ENCODE measurements at regions not wholly inside any gene's neighbourhood (a gene's known extent, or its start where the extent isn't known, plus 50 kb on each side); places are given as distances from the start of the nearest gene placed in this dataset.
A peak's percentile ranks its signal among the peaks of the same experiment; 100 is the strongest.

GRCh38 chr11:69917529-69917928 is 98.3 kb upstream of the FGF3 start:
- H3K9me3 ChIP-seq, result no peaks in the 10 kb centered on the region
- H3K27me3 ChIP-seq, result peaks cover 0 to 42% (median 0%) of the 10 kb centered on the region in 3 donors
- no peaks in the 10 kb centered on the region for H3K36me3 ChIP-seq
- 63 to 68% methylated on average over 2 of the region's 2 CpGs for WGBS, 2 donors
- TF ChIP-seq POLR2A (IDR thresholded peaks at IDR 0.05), result no peak
- TF ChIP-seq POLR2AphosphoS5 (IDR thresholded peaks at IDR 0.05), result no peak
- no peak for TF ChIP-seq EP300 (IDR thresholded peaks at IDR 0.05)
- TF ChIP-seq CTCF (IDR thresholded peaks at IDR 0.05), result no peak
- H3K4me1 ChIP-seq, result peaks cover 0 to 24% (median 14%) of the 10 kb centered on the region in 4 donors
- H3K4me3 ChIP-seq, result no peak overlapping the region
- no peak for DNase-seq
- intact Hi-C loops (cut with DNase I), result no loop called here
- H3K27ac ChIP-seq, result peak overlapping the region in 1 of 4 donors; percentile 10

GRCh38 chr11:69918231-69918937 is 99.2 kb upstream of the FGF3 start:
- H3K4me1 ChIP-seq, result peaks cover 0 to 24% (median 14%) of the 10 kb centered on the region in 4 donors
- H3K27ac ChIP-seq, result peak overlapping the region in 2 of 4 donors; percentile 10 to 26
- TF ChIP-seq POLR2A (IDR thresholded peaks at IDR 0.05) (no peak), CTCF (IDR thresholded peaks at IDR 0.05) (no peak), POLR2AphosphoS5 (IDR thresholded peaks at IDR 0.05) (no peak), EP300 (IDR thresholded peaks at IDR 0.05) (no peak)
- peak; percentile 54 for DNase-seq
- WGBS, 2 donors, result 51 to 54% methylated on average over 38 of the region's 38 CpGs
- H3K36me3 ChIP-seq, result no peaks in the 10 kb centered on the region
- no peaks in the 10 kb centered on the region for H3K9me3 ChIP-seq
- no peak overlapping the region for H3K4me3 ChIP-seq
- H3K27me3 ChIP-seq, result peaks cover 0 to 45% (median 0%) of the 10 kb centered on the region in 3 donors
- intact Hi-C loops (cut with DNase I), result loop anchor here (1.0 kb wide), 1 partner anchor 273 kb away; no protein-coding TSS in a partner anchor

- H3K4me1 ChIP-seq, result peaks cover 0 to 24% (median 14%) of the 10 kb centered on the region in 4 donors
- DNase-seq, result peak; percentile 86
- H3K4me3 ChIP-seq, result no peak overlapping the region
Measured at GRCh38 chr11:69918938-69919650, 99.9 kb upstream of the FGF3 start.

More at GRCh38 chr11:69918938-69919650, 99.9 kb upstream of the FGF3 start:
- no peak for TF ChIP-seq EP300 (IDR thresholded peaks at IDR 0.05)
- TF ChIP-seq POLR2A (IDR thresholded peaks at IDR 0.05), result no peak
- TF ChIP-seq POLR2AphosphoS5 (IDR thresholded peaks at IDR 0.05), result peak in 1 of 4 donors; percentile 15
- peak; percentile 70 to 94 (median 76) for TF ChIP-seq CTCF (IDR thresholded peaks at IDR 0.05)
- H3K9me3 ChIP-seq, result no peaks in the 10 kb centered on the region
- no peaks in the 10 kb centered on the region for H3K36me3 ChIP-seq
- peaks cover 0 to 49% (median 0%) of the 10 kb centered on the region in 3 donors for H3K27me3 ChIP-seq
- intact Hi-C loops (cut with DNase I), result loop anchor here (1.0 kb wide), 1 partner anchor 272 kb away; no protein-coding TSS in a partner anchor
- peak overlapping the region in 1 of 4 donors; percentile 10 for H3K27ac ChIP-seq
- 34 to 40% methylated on average over 32 of the region's 32 CpGs for WGBS, 2 donors

Data from sigmoid colon (tissue), 6 donors.